ENCODE measurements at regions not wholly inside any gene's neighbourhood (a gene's known extent, or its start where the extent isn't known, plus 50 kb on each side); places are given as distances from the start of the nearest gene placed in this dataset.

GRCh38 chr3:95437409-95437808, 1374.5 kb downstream of the NSUN3 start:
- Histone ChIP-seq H3K27me3 (replicated peaks; ENCODE audit: control insufficient read depth, insufficient read depth, low read length) (no peaks in the 10 kb centered on the region), H3K4me3 (replicated peaks; ENCODE audit: low read depth, low read length) (no peak overlapping the region), H3K36me3 (ENCODE audit: control insufficient read depth, insufficient read depth, low read length) (no peaks in the 10 kb centered on the region)
- no peak for TF ChIP-seq CTCF (IDR thresholded peaks at IDR 0.05; ENCODE audit: insufficient read depth, low read length, poor library complexity, severe bottlenecking)
- no peak for DNase-seq (ENCODE audit: extremely low read depth, insufficient read length)

GRCh38 chr3:95438274-95438673, 1375.4 kb downstream of the NSUN3 start:
- H3K4me3 ChIP-seq (replicated peaks; ENCODE audit: low read depth, low read length), result no peak overlapping the region
- TF ChIP-seq CTCF (IDR thresholded peaks at IDR 0.05; ENCODE audit: insufficient read depth, low read length, poor library complexity, severe bottlenecking), result no peak
- H3K27me3 ChIP-seq (replicated peaks; ENCODE audit: control insufficient read depth, insufficient read depth, low read length), result no peaks in the 10 kb centered on the region
- no peak for DNase-seq (ENCODE audit: extremely low read depth, insufficient read length)
- no peaks in the 10 kb centered on the region for H3K36me3 ChIP-seq (ENCODE audit: control insufficient read depth, insufficient read depth, low read length)

DNA sequence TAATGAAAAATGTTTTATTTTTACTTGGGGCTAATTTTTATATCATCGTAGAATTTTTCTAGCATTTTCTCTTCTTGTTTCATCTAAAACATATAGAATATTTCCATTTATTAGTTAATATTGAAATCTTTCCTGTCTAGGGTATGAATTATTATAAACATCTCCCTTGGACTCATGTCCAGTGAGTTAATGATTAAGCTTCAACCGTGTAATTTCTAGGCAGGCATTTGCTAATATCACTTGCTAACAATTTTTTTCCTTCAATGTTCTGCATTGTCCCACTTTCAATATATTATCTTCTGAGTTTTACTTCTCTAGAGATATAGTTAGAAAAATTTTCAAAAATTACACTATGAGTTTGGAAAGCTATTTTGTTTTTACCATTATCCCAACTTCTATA, 1371.6 kb upstream of the EPHA6 start:
- DNase-seq (ENCODE audit: extremely low read depth, insufficient read length), result no peak
- TF ChIP-seq CTCF (IDR thresholded peaks at IDR 0.05; ENCODE audit: insufficient read depth, low read length, poor library complexity, severe bottlenecking), result no peak
- Histone ChIP-seq H3K4me3 (replicated peaks; ENCODE audit: low read depth, low read length) (no peak overlapping the region), H3K36me3 (ENCODE audit: control insufficient read depth, insufficient read depth, low read length) (no peaks in the 10 kb centered on the region), H3K27me3 (replicated peaks; ENCODE audit: control insufficient read depth, insufficient read depth, low read length) (no peaks in the 10 kb centered on the region)

- no peak for TF ChIP-seq CTCF (IDR thresholded peaks at IDR 0.05; ENCODE audit: insufficient read depth, low read length, poor library complexity, severe bottlenecking)
- no peak for DNase-seq (ENCODE audit: extremely low read depth, insufficient read length)
- H3K36me3 ChIP-seq (ENCODE audit: control insufficient read depth, insufficient read depth, low read length), result no peaks in the 10 kb centered on the region
- H3K27me3 ChIP-seq (replicated peaks; ENCODE audit: control insufficient read depth, insufficient read depth, low read length), result no peaks in the 10 kb centered on the region
- no peak overlapping the region for H3K4me3 ChIP-seq (replicated peaks; ENCODE audit: low read depth, low read length)
Observed at GRCh38 chr3:95449841-95450240, 1364.6 kb upstream of the EPHA6 start.

- DNase-seq (ENCODE audit: extremely low read depth, insufficient read length), result no peak
- Histone ChIP-seq H3K4me3 (replicated peaks; ENCODE audit: low read depth, low read length) (no peak overlapping the region), H3K27me3 (replicated peaks; ENCODE audit: control insufficient read depth, insufficient read depth, low read length) (no peaks in the 10 kb centered on the region), H3K36me3 (ENCODE audit: control insufficient read depth, insufficient read depth, low read length) (no peaks in the 10 kb centered on the region)
- TF ChIP-seq CTCF (IDR thresholded peaks at IDR 0.05; ENCODE audit: insufficient read depth, low read length, poor library complexity, severe bottlenecking), result no peak
Observed at GRCh38 chr3:95453242-95453641, 1361.2 kb upstream of the EPHA6 start.

GRCh38 chr3:95456835-95457234, 1357.6 kb upstream of the EPHA6 start:
- Histone ChIP-seq H3K27me3 (replicated peaks; ENCODE audit: control insufficient read depth, insufficient read depth, low read length) (no peaks in the 10 kb centered on the region), H3K4me3 (replicated peaks; ENCODE audit: low read depth, low read length) (no peak overlapping the region), H3K36me3 (ENCODE audit: control insufficient read depth, insufficient read depth, low read length) (no peaks in the 10 kb centered on the region)
- no peak for DNase-seq (ENCODE audit: extremely low read depth, insufficient read length)
- no peak for TF ChIP-seq CTCF (IDR thresholded peaks at IDR 0.05; ENCODE audit: insufficient read depth, low read length, poor library complexity, severe bottlenecking)
